Ovary (tissue), 3 donors: ENCODE measurements at regions not wholly inside any gene's neighbourhood (a gene's known extent, or its start where the extent isn't known, plus 50 kb on each side); places are given as distances from the start of the nearest gene placed in this dataset.

Source experiments
- CTCF ChIP-seq, 3 donors: fragments of 450-650 bp in 2 of 3; fragments of 200-600 bp in 1 of 3; IDR thresholded peaks; one replicate each; pipeline versions ENCODE4 v1.5.1 to v1.8.0; 2016 to 2022; ENCODE audit warnings: antibody characterized with exemption in 3 of 3, mild to moderate bottlenecking in 1 of 3
- EP300 ChIP-seq: sonication (generic); formaldehyde crosslinking; IDR thresholded peaks from one replicate; pipeline ENCODE4 v1.6.1; 2017; ENCODE audit warnings: antibody characterized with exemption
- POLR2A ChIP-seq: fragments of 450-650 bp; IDR thresholded peaks from one replicate; pipeline ENCODE4 v1.6.1; 2017; ENCODE audit warnings: antibody characterized with exemption, mild to moderate bottlenecking, moderate library complexity
- donor health status: DM: no; HTN: no; CAD: no.

GRCh38 chr6:148086843-148087242 is 255.8 kb upstream of the SASH1 start:
- TF ChIP-seq CTCF (IDR thresholded peaks at IDR 0.05) (no peak), POLR2A (no peak), EP300 (no peak)
